HCT116 (cell line): ENCODE measurements at regions not wholly inside any gene's neighbourhood (a gene's known extent, or its start where the extent isn't known, plus 50 kb on each side); places are given as distances from the start of the nearest gene placed in this dataset.

Experiments
- ATAC-seq: fragments of 200-7000 bp; cut with Tn5 transposase; 2 replicates; pipeline ENCODE4 v1.9.1; 2020; ENCODE audit warnings: mild to moderate bottlenecking, moderate library complexity
- BruUV-seq: library from RNA; stranded (reverse); fragments of 400-500 nt; replicated peaks from 2 replicates; lab custom pipeline; 2021; lab: Mats Ljungman, UMichigan
- CTCF ChIA-PET: fragments of 300-600 bp; sonication (Branson Sonifier 250); formaldehyde crosslinking; loops from one replicate; lab custom pipeline; 2021; ENCODE audit warnings: antibody characterized with exemption; lab: Charles Lee
- POLR2A ChIA-PET: fragments of 300-600, 350-600 bp; sonication (Branson Sonifier 250); formaldehyde crosslinking; loops from one replicate; lab custom pipeline; 2021; ENCODE audit warnings: antibody characterized with exemption; lab: Charles Lee
- RAD21 ChIA-PET, 2 experiments: fragments of 300-600 bp; sonication (Branson Sonifier 250); formaldehyde crosslinking; loops; one replicate each; lab custom pipeline; 2023; ENCODE audit warnings: low total read pairs in 2 of 2; ENCODE audit not compliant: uncharacterized antibody in 2 of 2, unreplicated experiment in 2 of 2, low non-redundant PET in 1 of 2; lab: Charles Lee
- DNase-seq: peaks from one replicate; pipeline ENCODE4 v3.0.0-alpha.2; 2010; ENCODE audit warnings: low read depth, low spot score
- H2AFZ ChIP-seq: fragments of 200-600 bp; shearing (Covaris generic), sonication (generic); 2 replicates; pipeline ENCODE4 v1.6.1; 2017; ENCODE audit warnings: low read depth, mixed run types, mixed read lengths, antibody characterized with exemption, low read length; ENCODE audit not compliant: poor library complexity, severe bottlenecking
- H3K27ac ChIP-seq: 2 replicates; pipeline ENCODE4 v1.5.1; 2012; ENCODE audit warnings: low read depth, low read length
- H3K27me3 ChIP-seq: fragments of 200-600 bp; sonication (generic); 2 replicates; pipeline ENCODE4 v1.6.1; 2016; ENCODE audit warnings: mixed run types, low read length, mixed read lengths; ENCODE audit not compliant: insufficient read depth
- H3K36me3 ChIP-seq, 2 experiments: fragments of 200-500 bp in 1 of 2; fragments of 200-600 bp in 1 of 2; sonication (Bioruptor generic) in 1 of 2; sonication (generic) in 1 of 2; 2 replicates each; pipeline versions ENCODE4 v1.5.1 to v1.6.1; 2014 to 2016; ENCODE audit warnings: low read length in 2 of 2, inconsistent platforms in 1 of 2, mixed read lengths in 1 of 2, mixed run types in 1 of 2; ENCODE audit not compliant: insufficient read depth in 2 of 2, control insufficient read depth in 1 of 2
- H3K4me1 ChIP-seq, 2 experiments: fragments of 200-600 bp in 1 of 2; sonication (generic) in 1 of 2; 2 replicates each; pipeline versions ENCODE4 v1.5.1 to v1.6.1; 2012 to 2017; ENCODE audit warnings: low read length in 2 of 2, inconsistent platforms in 1 of 2, mild to moderate bottlenecking in 1 of 2, mixed read lengths in 1 of 2, mixed run types in 1 of 2, moderate library complexity in 1 of 2; ENCODE audit not compliant: insufficient read depth in 2 of 2, control insufficient read depth in 1 of 2
- H3K4me2 ChIP-seq: fragments of 200-600 bp; sonication (generic); 2 replicates; pipeline ENCODE4 v1.6.1; 2017; ENCODE audit warnings: mixed run types, low read length, mixed read lengths
- H3K4me3 ChIP-seq, 2 experiments: fragments of 200-600 bp in 1 of 2; sonication (generic) in 1 of 2; replicated peaks in 1 of 2; 2 replicates each; pipeline ENCODE4 v1.5.1; 2011 to 2016; ENCODE audit warnings: low read length in 2 of 2, control low read depth in 1 of 2, low read depth in 1 of 2, mild to moderate bottlenecking in 1 of 2, mixed read lengths in 1 of 2, mixed run types in 1 of 2
- H3K79me2 ChIP-seq: fragments of 200-600 bp; sonication (generic); 2 replicates; pipeline ENCODE4 v1.6.1; 2017; ENCODE audit warnings: mild to moderate bottlenecking, mixed run types, low read length, moderate library complexity, mixed read lengths; ENCODE audit not compliant: insufficient read depth
- H3K9ac ChIP-seq: fragments of 200-600 bp; sonication (generic); 2 replicates; pipeline ENCODE4 v1.6.1; 2016; ENCODE audit warnings: low read length, mixed read lengths
- H3K9me2 ChIP-seq: fragments of 200-600 bp; sonication (generic), shearing (Covaris generic); 2 replicates; pipeline ENCODE4 v1.6.1; 2017; ENCODE audit warnings: mixed run types, mild to moderate bottlenecking, moderate library complexity; ENCODE audit not compliant: insufficient read depth
- H3K9me3 ChIP-seq, 2 experiments: fragments of 200-500 bp in 1 of 2; fragments of 200-600 bp in 1 of 2; sonication (Bioruptor generic) in 1 of 2; sonication (generic) in 1 of 2; 2 replicates each; pipeline ENCODE4 v1.6.1; 2014 to 2017; ENCODE audit warnings: low read length in 2 of 2, mixed read lengths in 2 of 2, inconsistent platforms in 1 of 2, low read depth in 1 of 2, mild to moderate bottlenecking in 1 of 2, mixed run types in 1 of 2, moderate library complexity in 1 of 2; ENCODE audit not compliant: control insufficient read depth in 1 of 2, insufficient read depth in 1 of 2
- H4K20me1 ChIP-seq: fragments of 200-600 bp; sonication (generic), shearing (Covaris generic); 2 replicates; pipeline ENCODE4 v1.6.1; 2017; ENCODE audit warnings: mixed run types, mild to moderate bottlenecking, moderate library complexity; ENCODE audit not compliant: insufficient read depth
- SIN3A ChIP-seq: IDR thresholded peaks from 2 replicates; pipeline ENCODE4 v1.6.1; 2012; ENCODE audit warnings: low read depth
- SP1 ChIP-seq: IDR thresholded peaks from 2 replicates; pipeline ENCODE4 v1.6.1; 2012; ENCODE audit warnings: low read depth
- SRF ChIP-seq: IDR thresholded peaks from 2 replicates; pipeline ENCODE4 v1.6.1; 2012; ENCODE audit warnings: low read depth
- intact Hi-C: fragments of 100-400 bp; cut with micrococcal nuclease; formaldehyde crosslinking; loops from 2 replicates; pipeline ENCODE4 v1.10.0; 2022
- TF ChIP-seq, protein P1 (sequence below): IDR thresholded peaks from 2 replicates; pipeline ENCODE4 v1.6.1; 2011; ENCODE audit warnings: mild to moderate bottlenecking, low read length, moderate library complexity; ENCODE audit not compliant: insufficient replicate concordance; ENCODE audit errors: extremely low read depth

- no TSS peak for BruUV-seq
- POLR2A ChIA-PET: no interaction called here
Measured at GRCh38 chr12:30805959-30806358, 51.2 kb upstream of the CAPRIN2 start.

More at GRCh38 chr12:30805959-30806358, 51.2 kb upstream of the CAPRIN2 start:
- ATAC-seq (no peak), DNase-seq (no peak)
- ChIA-PET CTCF (interaction anchor here (0.7 kb wide), 1 partner anchor 1289 kb away, joined by 3 read pairs; no protein-coding TSS in a partner anchor), RAD21 (interaction anchor here in 1 of 2 experiments (1.1 kb wide), 1 partner anchor 51 kb away, joined by 3 read pairs; the partner anchor contains the start of gene CAPRIN2)
- no peak overlapping the region for H3K27ac ChIP-seq
- no peaks in the 10 kb centered on the region for H3K9me3 ChIP-seq
- H3K4me2 ChIP-seq: no peak overlapping the region
- H3K9ac ChIP-seq: no peak overlapping the region
- peaks cover 0 to 4% of the 10 kb centered on the region in 2 experiments; a peak in 1 of 4 replicates for H3K4me1 ChIP-seq
- no peaks in the 10 kb centered on the region for H3K79me2 ChIP-seq
- H3K27me3 ChIP-seq: no peaks in the 10 kb centered on the region
- H4K20me1 ChIP-seq: no peaks in the 10 kb centered on the region
- 0 out of 4 replicates have a peak, but pooled peaks cover 0 to 13% of the 10 kb centered on the region in 2 experiments for H3K36me3 ChIP-seq
- intact Hi-C loops: loop anchor here (10.0 kb wide), 1 partner anchor 521 kb away; no protein-coding TSS in a partner anchor
- no peaks in the 10 kb centered on the region for H3K9me2 ChIP-seq
- no peak overlapping the region for H2AFZ ChIP-seq
- TF ChIP-seq, protein P1, sequence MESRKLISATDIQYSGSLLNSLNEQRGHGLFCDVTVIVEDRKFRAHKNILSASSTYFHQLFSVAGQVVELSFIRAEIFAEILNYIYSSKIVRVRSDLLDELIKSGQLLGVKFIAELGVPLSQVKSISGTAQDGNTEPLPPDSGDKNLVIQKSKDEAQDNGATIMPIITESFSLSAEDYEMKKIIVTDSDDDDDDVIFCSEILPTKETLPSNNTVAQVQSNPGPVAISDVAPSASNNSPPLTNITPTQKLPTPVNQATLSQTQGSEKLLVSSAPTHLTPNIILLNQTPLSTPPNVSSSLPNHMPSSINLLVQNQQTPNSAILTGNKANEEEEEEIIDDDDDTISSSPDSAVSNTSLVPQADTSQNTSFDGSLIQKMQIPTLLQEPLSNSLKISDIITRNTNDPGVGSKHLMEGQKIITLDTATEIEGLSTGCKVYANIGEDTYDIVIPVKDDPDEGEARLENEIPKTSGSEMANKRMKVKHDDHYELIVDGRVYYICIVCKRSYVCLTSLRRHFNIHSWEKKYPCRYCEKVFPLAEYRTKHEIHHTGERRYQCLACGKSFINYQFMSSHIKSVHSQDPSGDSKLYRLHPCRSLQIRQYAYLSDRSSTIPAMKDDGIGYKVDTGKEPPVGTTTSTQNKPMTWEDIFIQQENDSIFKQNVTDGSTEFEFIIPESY: no peak
- TF ChIP-seq SRF (no peak), SIN3A (no peak), SP1 (no peak)
- TF ChIP-seq, all 23 proteins: peak for 0
- H3K4me3 ChIP-seq: no peak overlapping the region
